Inflammatory macrophage treated with lipopolysaccharide for 1 hour (primary cell): ENCODE measurements at regions not wholly inside any gene's neighbourhood (a gene's known extent, or its start where the extent isn't known, plus 50 kb on each side); places are given as distances from the start of the nearest gene placed in this dataset.

Experiments used
- DNase-seq, 2 donors: peaks; one replicate each; pipeline ENCODE4 v3.0.0-alpha.2; 2020 to 2022

- no peak for DNase-seq
Measured at GRCh38 chr4:156223985-156224384, 270.3 kb upstream of the CTSO start.

DNA sequence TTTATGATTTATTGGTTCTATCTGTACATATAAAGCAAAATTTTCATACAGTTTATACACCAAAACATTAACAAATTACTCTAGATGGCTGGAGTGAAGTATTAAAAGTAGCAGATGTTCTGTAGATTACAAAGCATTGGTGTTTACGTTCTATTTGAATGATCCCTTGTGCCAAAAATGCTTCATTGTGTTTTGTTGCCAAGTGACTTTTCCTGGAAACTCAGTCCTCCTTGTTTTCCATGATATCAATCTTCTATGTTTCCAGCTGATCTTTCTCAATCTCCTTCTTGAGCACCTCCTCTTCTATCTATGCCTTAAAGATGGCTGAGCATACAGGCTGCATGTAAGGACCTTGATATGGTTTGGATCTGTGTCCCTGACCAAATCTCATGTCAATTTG, 263.6 kb upstream of the CTSO start:
- DNase-seq: no peak

DNA sequence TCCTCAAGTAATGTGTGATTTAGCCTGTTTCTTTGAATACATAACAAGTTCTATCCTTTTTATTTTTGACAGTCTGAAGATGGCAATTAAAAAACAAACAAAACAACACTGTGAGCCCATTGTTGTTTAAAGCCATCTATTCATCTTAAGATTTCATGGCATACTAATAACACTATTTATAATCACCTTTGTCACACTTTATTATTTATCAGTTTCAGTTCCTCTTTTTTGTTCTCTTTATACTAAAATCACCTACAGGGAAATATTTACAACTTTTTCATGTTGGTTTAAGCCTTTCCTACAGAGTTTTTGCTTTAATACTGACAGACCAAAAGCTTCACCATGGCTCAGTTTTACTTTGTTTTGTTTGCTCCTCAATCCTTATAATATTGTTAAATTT, 247.4 kb upstream of the CTSO start:
- DNase-seq: no peak

DNA sequence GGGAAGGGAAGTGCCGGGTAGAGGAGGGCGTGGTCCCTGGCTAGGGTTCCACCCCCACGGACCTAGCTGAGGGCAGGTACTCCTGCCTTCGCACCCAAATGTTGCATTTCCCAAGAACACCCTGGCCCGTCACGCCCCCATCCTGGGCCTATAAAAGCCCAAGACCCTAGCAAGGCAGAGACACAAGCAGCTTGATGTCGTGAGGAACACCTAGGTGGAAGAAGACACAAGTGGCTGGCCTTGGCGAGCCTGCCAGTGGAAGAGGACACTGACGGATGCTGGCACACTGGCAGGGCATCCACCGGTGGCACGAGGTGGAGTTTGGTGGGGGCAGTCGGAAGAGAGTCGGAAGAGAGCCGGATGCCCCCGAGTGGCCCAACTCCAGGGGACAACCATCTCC, 244.8 kb upstream of the CTSO start:
- DNase-seq: no peak

DNA sequence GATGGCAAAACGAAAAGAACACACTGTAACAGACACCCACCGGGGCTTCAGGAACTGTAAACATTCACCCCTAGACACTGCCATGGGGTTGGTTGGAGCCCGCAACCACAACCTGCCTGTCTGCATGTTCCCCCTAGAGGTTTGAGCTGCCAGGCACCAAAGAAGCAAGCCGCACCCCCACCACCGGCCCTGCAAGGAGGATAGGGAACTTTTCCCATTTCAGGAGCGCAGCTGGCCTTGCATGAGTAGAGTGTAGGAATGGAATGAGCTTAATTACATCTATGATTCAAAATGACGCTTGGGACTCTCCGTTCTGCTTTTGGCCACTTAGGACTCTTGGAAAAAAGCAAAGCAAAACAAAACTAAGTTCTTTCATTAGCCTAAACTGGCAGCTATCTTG, 243.6 kb upstream of the CTSO start:
- DNase-seq: no peak

- DNase-seq: no peak
Measured at GRCh38 chr4:156196722-156197121, 243.1 kb upstream of the CTSO start.

- no peak for DNase-seq
Measured at GRCh38 chr4:156195914-156196313, 242.2 kb upstream of the CTSO start.

DNA sequence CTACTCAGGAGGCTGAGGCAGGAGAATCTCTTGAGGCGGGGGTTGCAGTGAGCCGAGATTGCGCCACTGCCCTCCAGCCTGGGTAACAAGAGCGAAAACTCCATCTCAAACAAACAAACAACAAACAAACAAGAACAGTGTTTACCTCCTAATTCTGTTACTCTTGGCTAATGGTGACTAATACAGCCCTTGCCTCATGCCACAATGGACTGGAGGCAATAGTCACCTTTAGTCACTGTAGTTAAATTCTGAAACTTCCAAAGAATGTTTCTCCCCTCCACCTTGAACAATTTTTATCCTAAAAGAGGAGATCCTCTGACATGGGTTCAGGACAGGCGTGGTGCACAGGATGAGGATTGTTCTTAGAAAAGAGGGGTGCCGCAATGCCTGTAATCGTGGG, 241.2 kb upstream of the CTSO start:
- DNase-seq: no peak

- DNase-seq: no peak
Measured at GRCh38 chr4:156193800-156194199, 240.1 kb upstream of the CTSO start.

DNA sequence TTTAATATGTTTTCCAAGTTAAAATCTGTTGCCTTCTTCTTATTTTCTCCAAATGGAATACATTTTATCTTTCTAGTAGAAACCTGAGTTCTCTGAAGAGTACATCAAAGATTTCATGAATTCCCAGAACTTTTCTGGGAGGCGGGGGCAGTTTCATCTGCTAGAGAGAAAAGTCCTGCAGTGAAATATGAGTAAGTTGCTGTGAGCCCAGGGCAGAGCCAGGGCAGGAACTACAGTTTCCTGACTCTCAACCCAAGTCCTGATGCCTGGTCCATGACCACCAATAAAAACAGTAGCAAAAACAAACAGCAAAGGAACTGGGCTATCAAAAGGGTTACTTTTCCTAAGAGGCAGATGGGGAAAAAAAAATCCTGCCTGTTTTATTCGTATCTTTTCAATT, 239.4 kb upstream of the CTSO start:
- no peak for DNase-seq

GRCh38 chr4:156192033-156192432, 238.4 kb upstream of the CTSO start:
- no peak for DNase-seq

DNA sequence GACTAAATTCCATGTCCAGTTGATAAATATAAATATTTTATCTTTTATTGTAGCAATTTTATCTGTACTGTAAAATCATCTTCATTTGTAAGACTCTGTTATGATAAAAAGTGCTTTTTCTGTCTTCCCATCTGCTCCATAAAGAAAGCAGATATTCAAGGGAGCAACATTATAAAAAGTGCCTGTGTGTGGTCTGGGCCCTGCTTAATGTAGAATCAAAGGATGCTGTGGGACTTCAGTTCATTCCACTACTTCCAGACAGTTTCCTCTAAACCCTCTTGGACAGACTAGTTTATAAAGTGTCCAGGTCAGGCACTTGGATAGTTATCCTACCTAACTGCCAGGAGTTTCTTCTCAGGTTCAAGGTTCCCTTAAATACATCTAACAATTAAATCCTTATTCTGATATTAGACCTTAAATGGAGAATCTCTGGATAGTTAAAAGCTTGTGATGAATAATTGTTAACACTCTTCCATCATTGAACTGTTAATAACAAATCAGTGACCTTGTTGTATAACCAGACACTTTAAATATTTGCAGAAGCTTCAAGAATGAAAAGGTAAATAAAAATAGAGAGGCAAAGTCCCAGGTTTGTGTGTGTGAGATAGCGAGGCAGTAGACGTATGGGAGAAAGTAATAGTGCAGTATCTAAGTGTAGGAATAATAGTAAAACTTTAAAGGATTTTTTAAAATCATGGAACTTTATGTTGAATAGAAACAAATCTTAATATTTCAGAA, 237.5 kb upstream of the CTSO start:
- DNase-seq: no peak

DNA sequence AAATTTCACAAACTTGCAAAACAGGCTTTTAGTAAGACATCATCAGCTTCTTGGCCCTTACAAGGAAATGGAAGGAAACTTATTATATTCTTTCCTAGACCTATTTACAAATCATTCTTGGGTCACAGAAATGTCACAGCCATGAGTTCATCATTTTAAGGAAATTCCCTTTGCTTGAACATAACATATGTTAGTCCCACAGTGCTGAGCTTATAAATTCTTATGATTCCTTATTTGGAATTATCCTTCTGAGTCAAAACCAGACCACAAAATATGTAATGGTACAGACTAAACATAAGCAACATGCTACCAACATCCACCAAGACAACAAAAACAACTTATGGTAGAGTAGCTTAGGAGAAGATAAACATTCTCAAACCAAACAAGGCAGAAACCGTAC, 236.9 kb upstream of the CTSO start:
- DNase-seq: peak; percentile 14 to 40

GRCh38 chr4:156188596-156188995, 234.9 kb upstream of the CTSO start:
- DNase-seq: no peak

- no peak for DNase-seq
Measured at GRCh38 chr4:156186111-156186510, 232.4 kb upstream of the CTSO start.

DNA sequence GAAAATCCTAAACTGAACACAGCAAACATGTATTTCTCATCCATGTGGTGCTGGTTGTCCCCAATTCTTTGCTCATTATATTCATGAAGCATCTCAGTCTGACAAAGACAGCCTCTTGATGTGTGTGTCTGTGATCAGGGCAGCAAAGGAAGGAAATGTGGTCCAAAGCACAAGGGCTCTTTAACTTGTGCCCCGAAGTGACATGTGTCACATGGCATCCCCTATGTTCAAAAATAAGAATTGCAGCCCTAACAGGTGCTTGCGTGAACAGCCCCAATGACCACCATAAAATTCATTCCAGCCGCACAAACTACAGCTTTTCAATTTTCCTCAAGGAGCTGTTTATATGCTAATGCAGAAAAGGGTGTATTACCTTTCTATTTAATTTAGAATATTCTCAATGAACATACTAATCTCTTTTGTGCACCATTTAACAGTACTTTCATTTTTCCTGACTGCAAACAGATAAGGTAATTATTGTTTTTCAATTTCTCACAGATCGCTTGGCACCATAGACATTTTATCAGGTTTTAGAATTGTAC, 231.9 kb upstream of the CTSO start:
- no peak for DNase-seq

DNA sequence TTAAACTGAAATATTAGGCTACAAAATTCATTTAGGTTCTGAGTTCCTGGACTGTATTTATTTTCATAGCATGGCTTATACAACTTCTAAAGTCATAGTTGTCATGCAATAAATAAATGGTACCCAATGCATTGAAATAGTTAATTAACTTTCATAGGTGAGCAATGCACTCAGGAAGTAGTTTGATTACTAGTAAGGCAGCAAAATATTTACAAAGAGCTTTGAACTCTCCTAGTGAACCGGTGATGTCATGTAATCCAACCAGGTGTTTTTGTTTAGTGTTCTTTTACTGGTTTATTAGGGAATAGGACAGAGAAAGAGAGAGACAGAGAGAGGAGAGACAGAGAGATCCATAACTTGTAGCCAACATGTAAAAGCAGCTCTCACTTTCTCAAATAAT, 228.6 kb upstream of the CTSO start:
- DNase-seq: no peak

DNA sequence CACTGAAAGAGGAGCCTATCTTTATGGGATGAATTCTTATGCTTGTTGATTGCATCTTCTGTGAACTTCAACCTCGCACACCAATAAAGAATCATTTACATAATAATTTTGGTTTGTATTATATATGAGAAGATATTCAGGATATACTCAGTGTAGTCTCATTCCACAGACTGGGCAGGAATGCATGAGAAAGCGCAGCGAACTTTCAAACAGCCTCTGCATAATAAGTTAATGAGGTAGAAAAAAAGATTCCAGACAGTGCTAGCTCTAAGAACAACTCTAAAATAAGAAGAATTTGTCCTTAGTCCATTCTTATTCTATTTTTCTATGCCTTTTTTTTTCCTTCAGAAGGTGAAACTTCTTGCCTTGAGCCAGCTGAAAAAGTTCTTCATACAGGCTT, 224.3 kb upstream of the CTSO start:
- DNase-seq: no peak

DNA sequence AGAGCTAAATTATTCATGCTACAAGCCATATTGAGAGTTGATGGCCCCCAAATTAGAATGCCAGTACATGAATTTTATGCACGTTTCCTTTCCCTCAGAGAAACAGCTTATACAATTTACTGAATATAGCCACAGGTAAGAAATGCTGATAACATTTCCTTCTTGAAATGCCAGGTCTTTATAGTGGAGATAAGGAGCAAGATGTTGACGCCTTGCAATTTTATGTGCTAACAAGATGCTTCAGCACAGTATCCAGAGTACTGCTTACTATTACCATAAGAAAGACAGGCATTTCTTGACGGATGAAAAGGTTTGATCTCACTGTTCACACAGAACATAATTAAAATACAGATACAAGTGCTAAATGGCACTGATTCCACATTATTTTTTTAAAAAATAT, 223.2 kb upstream of the CTSO start:
- no peak for DNase-seq

DNA sequence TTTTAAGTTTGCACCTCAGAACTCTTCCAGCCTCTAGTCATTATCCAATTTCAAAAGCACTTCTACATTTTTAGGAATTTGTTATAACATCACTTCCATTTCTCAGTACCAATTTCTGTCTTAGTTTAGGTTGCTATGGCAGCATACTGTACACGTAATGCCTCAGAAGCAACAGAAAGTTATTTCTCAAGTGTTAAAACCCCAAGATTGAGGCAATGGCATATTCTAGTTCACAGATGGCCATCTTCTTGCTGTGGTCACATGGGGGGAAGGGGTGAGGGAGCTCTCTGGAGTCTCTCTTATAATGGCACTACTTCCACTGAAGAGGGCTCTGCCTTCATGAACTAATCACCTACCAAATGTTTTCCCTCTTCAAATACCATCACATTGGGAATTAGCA, 220.3 kb upstream of the CTSO start:
- DNase-seq: peak in 1 of 2 donors; percentile 11

DNA sequence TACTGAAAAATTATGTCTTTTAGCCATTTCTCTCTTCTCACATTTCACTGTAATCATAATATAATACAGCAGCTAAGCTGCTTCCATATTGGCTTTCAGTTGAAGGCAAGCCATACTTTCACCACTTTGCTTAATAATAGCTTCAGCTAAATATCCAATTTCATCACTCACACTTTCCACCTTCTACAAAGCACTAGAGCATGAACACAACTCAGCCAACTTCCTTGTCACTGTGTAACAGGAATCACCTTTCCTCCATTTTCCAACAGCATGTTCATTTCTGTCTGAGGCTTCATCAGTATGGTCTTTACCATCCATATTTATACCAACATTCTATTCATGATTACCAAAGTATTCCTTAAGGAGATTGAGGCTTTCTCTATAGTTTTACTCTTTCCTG, 219.8 kb upstream of the CTSO start:
- DNase-seq: no peak

- no peak for DNase-seq
Measured at GRCh38 chr4:156169861-156170260, 216.2 kb upstream of the CTSO start.

DNA sequence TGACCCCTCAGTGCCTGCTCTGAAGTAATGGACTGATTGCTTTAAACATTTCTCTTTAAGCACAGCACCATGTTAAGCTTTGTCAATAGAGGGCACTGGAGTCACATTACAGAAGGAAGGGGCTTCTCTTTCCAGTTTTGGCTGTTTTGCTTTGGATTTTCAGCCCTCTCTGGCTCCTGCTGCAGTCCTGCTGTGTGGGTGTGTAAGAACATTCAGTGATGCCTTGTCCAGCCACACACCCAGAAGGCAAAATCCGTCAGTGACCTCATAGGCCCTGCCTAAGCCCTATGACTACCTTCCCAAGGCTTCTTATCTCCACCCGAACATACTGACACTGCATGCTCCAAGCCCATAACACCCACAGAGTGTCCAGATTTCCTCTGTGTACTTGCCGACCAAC, 215.3 kb upstream of the CTSO start:
- peak in 1 of 2 donors; percentile 20 for DNase-seq

DNA sequence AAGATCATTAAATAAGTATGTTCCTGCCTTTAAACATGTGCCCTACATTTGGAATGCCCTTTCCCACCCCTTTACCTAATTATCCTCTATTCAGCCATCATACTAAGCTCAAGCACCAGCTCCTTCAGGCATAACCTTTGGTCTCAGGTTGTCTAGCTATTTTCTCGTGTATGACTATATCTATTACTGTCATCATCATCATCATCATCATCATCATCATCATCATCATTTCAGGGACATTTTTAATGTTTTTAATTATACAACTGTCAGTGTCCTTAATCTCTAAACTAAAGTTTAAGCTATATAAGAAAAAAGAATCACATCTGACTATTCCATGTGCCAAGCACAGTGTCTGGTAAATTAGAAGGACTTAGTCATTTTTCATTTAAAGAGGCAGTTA, 214.6 kb upstream of the CTSO start:
- no peak for DNase-seq

DNA sequence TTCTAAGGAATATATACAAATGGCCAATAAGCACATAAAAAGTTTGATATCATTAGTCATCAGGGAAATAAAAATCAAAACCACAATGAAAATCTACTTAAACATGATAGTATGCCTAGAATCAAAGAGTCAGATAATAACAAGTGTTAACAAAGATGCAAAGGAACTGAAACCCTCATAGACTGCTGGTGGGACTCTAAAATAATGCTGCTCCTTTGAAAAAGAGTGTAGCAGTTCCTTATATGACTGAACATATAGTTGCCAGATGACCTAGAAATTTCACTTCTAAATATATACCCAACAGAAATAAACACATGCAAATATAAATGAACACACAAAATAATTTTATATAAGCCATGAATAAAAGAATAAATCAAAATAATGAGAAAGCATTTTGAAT, 205.1 kb upstream of the CTSO start:
- no peak for DNase-seq
